Fibroblast of lung (primary cell): ENCODE measurements at regions not wholly inside any gene's neighbourhood (a gene's known extent, or its start where the extent isn't known, plus 50 kb on each side); places are given as distances from the start of the nearest gene placed in this dataset.
"Not testable (repeated sequence)": the region's sequence is repeated elsewhere in the genome, so short reads cannot be mapped to it uniquely, and the experiment has no call there.

Experiments
- DNase-seq, 2 donors: peaks; one replicate each; pipeline versions ENCODE4 v3.0.0 to v3.0.0-alpha.2; 2010; ENCODE audit warnings: low read depth in 2 of 2
- H2AFZ ChIP-seq: 2 replicates; pipeline ENCODE4 v1.5.1; 2012; ENCODE audit warnings: low read length, control low read depth, inconsistent platforms
- H3K27ac ChIP-seq: 2 replicates; pipeline ENCODE4 v1.5.1; 2011; ENCODE audit warnings: low read length, control low read depth; ENCODE audit not compliant: insufficient read depth
- H3K27me3 ChIP-seq: 2 replicates; pipeline ENCODE4 v1.5.1; 2011; ENCODE audit warnings: mild to moderate bottlenecking, low read length; ENCODE audit not compliant: control insufficient read depth, insufficient read depth
- H3K36me3 ChIP-seq: 2 replicates; pipeline ENCODE4 v1.5.1; 2011; ENCODE audit warnings: low read length; ENCODE audit not compliant: control insufficient read depth, insufficient read depth
- H3K4me1 ChIP-seq: 2 replicates; pipeline ENCODE4 v1.5.1; 2011; ENCODE audit warnings: low read length; ENCODE audit not compliant: control insufficient read depth, insufficient read depth; ENCODE audit errors: extremely low read depth
- H3K4me2 ChIP-seq: 2 replicates; pipeline ENCODE4 v1.5.1; 2011; ENCODE audit warnings: low read length, control low read depth; ENCODE audit not compliant: insufficient read depth; ENCODE audit errors: extremely low read depth
- H3K4me3 ChIP-seq, 4 experiments: fragments of 200-600 bp in 1 of 4; sonication (generic) in 1 of 4; replicated peaks in 1 of 4; 2 replicates each; pipeline ENCODE4 v1.5.1; 2011 to 2016; ENCODE audit warnings: low read length in 4 of 4, low read depth in 3 of 4, mild to moderate bottlenecking in 3 of 4, control low read depth in 2 of 4, inconsistent platforms in 1 of 4, mixed read lengths in 1 of 4; ENCODE audit not compliant: insufficient read depth in 1 of 4; ENCODE audit errors: control extremely low read depth in 1 of 4
- H3K79me2 ChIP-seq: 2 replicates; pipeline ENCODE4 v1.5.1; 2012; ENCODE audit warnings: mild to moderate bottlenecking, low read length, inconsistent platforms; ENCODE audit not compliant: control insufficient read depth, insufficient read depth
- H3K9ac ChIP-seq: 2 replicates; pipeline ENCODE4 v1.5.1; 2011; ENCODE audit warnings: mild to moderate bottlenecking, low read length, control low read depth; ENCODE audit not compliant: insufficient read depth
- H3K9me3 ChIP-seq: 2 replicates; pipeline ENCODE4 v1.5.1; 2012; ENCODE audit warnings: low read depth, low read length; ENCODE audit not compliant: control insufficient read depth, insufficient read depth
- H4K20me1 ChIP-seq: 2 replicates; pipeline ENCODE4 v1.5.1; 2011; ENCODE audit warnings: low read length; ENCODE audit not compliant: control insufficient read depth, insufficient read depth; ENCODE audit errors: extremely low read depth

- H3K36me3 ChIP-seq, H3K4me3 ChIP-seq, H3K27ac ChIP-seq, H3K79me2 ChIP-seq, H3K4me2 ChIP-seq, DNase-seq, H3K9me3 ChIP-seq, H2AFZ ChIP-seq, H3K27me3 ChIP-seq, H3K9ac ChIP-seq, H4K20me1 ChIP-seq, H3K4me1 ChIP-seq: not testable (repeated sequence)
These were observed 89.4 kb downstream of the DDX11 start for GRCh38 chr12:31162896-31163560.

DNA sequence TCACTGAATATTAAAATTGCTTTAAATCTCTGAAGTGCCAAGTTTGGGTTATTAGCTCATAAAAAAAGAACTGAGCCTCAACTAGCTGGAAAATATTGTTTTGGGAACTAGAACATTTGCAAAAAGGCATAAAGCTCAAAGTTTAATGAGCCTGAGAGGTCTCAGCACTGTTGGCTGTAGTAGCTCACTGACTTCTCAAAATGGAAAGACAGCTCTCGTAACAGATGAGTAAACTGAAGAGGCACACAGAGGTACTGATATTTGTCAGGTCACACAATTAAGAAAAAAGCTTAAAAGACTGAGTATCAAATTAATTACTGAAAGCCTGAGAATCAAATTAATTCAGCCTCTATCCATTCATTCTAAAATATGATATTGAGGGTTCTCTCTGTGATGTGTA lies 100.6 kb downstream of the DDX11 start:
- not testable (repeated sequence) for H3K27ac ChIP-seq, H3K4me3 ChIP-seq, H3K4me2 ChIP-seq, DNase-seq, H3K9me3 ChIP-seq, H3K4me1 ChIP-seq, H3K79me2 ChIP-seq, H3K27me3 ChIP-seq, H3K36me3 ChIP-seq, H4K20me1 ChIP-seq, H3K9ac ChIP-seq, H2AFZ ChIP-seq

DNA sequence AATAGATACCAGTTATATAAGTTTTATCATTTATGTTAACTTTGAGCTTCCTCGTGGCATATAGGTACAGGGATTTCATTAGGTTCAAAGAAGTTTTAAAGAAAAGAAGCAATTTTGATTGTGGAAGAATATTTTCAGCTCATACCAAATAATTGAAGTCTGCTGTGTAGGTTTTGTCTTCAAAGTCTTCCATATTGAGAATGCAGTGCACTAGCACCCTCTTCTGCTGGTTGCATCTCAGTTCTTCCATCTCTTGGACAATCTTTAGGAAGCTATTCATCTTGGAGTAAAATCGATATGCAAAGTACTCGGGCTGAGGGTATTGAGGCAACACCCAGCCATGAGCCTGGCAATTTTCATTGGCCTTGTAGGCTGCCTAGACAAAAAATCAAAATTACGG lies 103.9 kb downstream of the DDX11 start:
- not testable (repeated sequence) for H3K36me3 ChIP-seq, H3K27me3 ChIP-seq, H3K4me1 ChIP-seq, H3K4me2 ChIP-seq, H2AFZ ChIP-seq, H4K20me1 ChIP-seq, H3K9ac ChIP-seq, DNase-seq, H3K27ac ChIP-seq, H3K9me3 ChIP-seq, H3K79me2 ChIP-seq, H3K4me3 ChIP-seq

GRCh38 chr12:31178875-31179274 lies 105.2 kb downstream of the DDX11 start:
- H3K4me1 ChIP-seq, H3K36me3 ChIP-seq, H3K4me2 ChIP-seq, H2AFZ ChIP-seq, H3K4me3 ChIP-seq, H3K9me3 ChIP-seq, H3K27me3 ChIP-seq, H3K79me2 ChIP-seq, DNase-seq, H3K27ac ChIP-seq, H4K20me1 ChIP-seq, H3K9ac ChIP-seq: not testable (repeated sequence)

GRCh38 chr12:31179627-31180237 lies 106.1 kb downstream of the DDX11 start:
- not testable (repeated sequence) for H3K27ac ChIP-seq, H3K4me2 ChIP-seq, H3K4me3 ChIP-seq, H3K9ac ChIP-seq, H3K27me3 ChIP-seq, H3K79me2 ChIP-seq, H2AFZ ChIP-seq, H4K20me1 ChIP-seq, DNase-seq, H3K36me3 ChIP-seq, H3K9me3 ChIP-seq, H3K4me1 ChIP-seq

DNA sequence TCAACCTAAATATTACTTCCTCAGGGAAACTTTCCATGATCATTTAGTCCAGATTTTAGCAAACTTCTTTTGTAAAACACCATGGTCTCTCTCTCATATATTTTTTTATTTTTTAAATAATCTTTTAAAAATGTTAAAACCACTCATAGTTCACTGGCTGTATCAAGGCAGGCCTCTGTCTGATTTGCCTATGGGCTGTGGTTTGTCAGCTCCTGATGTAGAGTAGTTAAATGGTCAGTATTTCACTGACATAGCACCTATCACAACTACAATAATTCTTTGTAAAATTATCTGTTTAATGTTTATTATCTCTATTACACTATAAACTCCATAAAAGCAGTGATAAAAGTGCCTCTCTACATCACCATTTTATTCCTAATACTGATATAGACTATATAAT lies 108.9 kb downstream of the DDX11 start:
- not testable (repeated sequence) for H3K4me2 ChIP-seq, H3K9ac ChIP-seq, H3K4me1 ChIP-seq, H3K27ac ChIP-seq, H3K79me2 ChIP-seq, H3K36me3 ChIP-seq, H3K4me3 ChIP-seq, H4K20me1 ChIP-seq, H3K27me3 ChIP-seq, H3K9me3 ChIP-seq, H2AFZ ChIP-seq, DNase-seq

- H3K4me3 ChIP-seq, H3K27ac ChIP-seq, H3K9me3 ChIP-seq, H4K20me1 ChIP-seq, H3K27me3 ChIP-seq, H2AFZ ChIP-seq, H3K4me1 ChIP-seq, H3K4me2 ChIP-seq, DNase-seq, H3K9ac ChIP-seq, H3K36me3 ChIP-seq, H3K79me2 ChIP-seq: not testable (repeated sequence)
These were observed 109.4 kb downstream of the DDX11 start for GRCh38 chr12:31183107-31183506.
